Fibroblast of lung (primary cell): ENCODE measurements at regions not wholly inside any gene's neighbourhood (a gene's known extent, or its start where the extent isn't known, plus 50 kb on each side); places are given as distances from the start of the nearest gene placed in this dataset.

Experiments used
- CTCF ChIP-seq, 2 donors: IDR thresholded peaks in 1 of 2; conservative IDR thresholded peaks in 1 of 2; 1 replicate in 1 of 2; 2 replicates in 1 of 2; pipeline ENCODE4 v1.5.1; 2011 to 2012; ENCODE audit warnings: low read length in 2 of 2, control low read depth in 1 of 2, inconsistent platforms in 1 of 2, low read depth in 1 of 2, mild to moderate bottlenecking in 1 of 2
- EZH2 ChIP-seq: IDR thresholded peaks from 2 replicates; pipeline ENCODE4 v1.5.1; 2012; ENCODE audit warnings: low read length, control low read depth, mild to moderate bottlenecking; ENCODE audit errors: missing control alignments

GRCh38 chr10:62744136-62744535, 60.4 kb upstream of the ADO start:
- no peak for TF ChIP-seq CTCF (conservative IDR thresholded peaks at IDR 0.05 in 1 of 2, IDR thresholded peaks at IDR 0.05 in 1 of 2; ENCODE audit: low read depth in 1 of 2, low read length in 2 of 2)
- TF ChIP-seq EZH2: no peak
